ENCODE measurements at regions not wholly inside any gene's neighbourhood (a gene's known extent, or its start where the extent isn't known, plus 50 kb on each side); places are given as distances from the start of the nearest gene placed in this dataset.

DNA sequence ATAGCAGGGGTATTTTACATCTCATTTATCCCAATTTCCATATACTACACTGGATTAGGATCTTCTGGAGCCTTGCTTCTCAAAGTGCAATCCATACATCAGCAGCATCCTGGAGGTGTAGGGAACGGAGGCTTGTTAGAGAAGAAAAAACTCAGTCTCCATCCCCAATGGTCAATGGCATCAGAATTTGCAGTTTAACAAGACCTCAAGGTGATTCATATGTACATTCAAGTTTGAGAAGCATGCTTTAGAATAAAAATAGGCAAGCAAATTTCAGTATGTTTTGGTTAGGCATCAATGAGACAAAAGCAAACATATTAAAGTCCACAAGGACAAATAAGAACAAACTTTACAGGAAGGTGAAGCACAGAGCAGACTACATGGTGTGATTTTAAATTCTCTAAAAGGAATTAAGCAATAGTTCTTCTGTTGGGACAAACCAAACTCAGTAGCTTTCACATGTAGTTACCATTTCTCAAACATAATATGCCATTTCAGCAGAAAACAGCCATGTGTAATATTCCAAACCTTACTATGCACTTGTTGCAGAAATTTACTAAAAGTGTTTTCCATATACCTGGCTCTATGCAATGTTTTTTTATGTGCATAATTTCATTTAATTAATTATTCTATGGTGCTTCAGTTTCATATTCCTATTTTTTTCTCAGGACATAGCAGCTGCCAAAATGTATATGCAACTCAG lies 360.3 kb upstream of the NECTIN3 start:
- TF ChIP-seq POLR2A (IDR thresholded peaks at IDR 0.05): no peak
- TF ChIP-seq, protein P1, sequence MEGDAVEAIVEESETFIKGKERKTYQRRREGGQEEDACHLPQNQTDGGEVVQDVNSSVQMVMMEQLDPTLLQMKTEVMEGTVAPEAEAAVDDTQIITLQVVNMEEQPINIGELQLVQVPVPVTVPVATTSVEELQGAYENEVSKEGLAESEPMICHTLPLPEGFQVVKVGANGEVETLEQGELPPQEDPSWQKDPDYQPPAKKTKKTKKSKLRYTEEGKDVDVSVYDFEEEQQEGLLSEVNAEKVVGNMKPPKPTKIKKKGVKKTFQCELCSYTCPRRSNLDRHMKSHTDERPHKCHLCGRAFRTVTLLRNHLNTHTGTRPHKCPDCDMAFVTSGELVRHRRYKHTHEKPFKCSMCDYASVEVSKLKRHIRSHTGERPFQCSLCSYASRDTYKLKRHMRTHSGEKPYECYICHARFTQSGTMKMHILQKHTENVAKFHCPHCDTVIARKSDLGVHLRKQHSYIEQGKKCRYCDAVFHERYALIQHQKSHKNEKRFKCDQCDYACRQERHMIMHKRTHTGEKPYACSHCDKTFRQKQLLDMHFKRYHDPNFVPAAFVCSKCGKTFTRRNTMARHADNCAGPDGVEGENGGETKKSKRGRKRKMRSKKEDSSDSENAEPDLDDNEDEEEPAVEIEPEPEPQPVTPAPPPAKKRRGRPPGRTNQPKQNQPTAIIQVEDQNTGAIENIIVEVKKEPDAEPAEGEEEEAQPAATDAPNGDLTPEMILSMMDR (IDR thresholded peaks at IDR 0.05): no peak

All from uterus (tissue), 2 donors.